ENCODE measurements at regions not wholly inside any gene's neighbourhood (a gene's known extent, or its start where the extent isn't known, plus 50 kb on each side); places are given as distances from the start of the nearest gene placed in this dataset.

GRCh38 chr14:83559721-83560120, 1970.2 kb upstream of the FLRT2 start:
- TF ChIP-seq POLR2A (IDR thresholded peaks at IDR 0.05) (no peak), POLR2AphosphoS5 (IDR thresholded peaks at IDR 0.05) (no peak), CTCF (IDR thresholded peaks at IDR 0.05) (no peak), EP300 (IDR thresholded peaks at IDR 0.05) (no peak)
